Mesodermal cell (in vitro differentiated cells): ENCODE measurements at regions not wholly inside any gene's neighbourhood (a gene's known extent, or its start where the extent isn't known, plus 50 kb on each side); places are given as distances from the start of the nearest gene placed in this dataset.
A peak's percentile ranks its signal among the peaks of the same experiment; 100 is the strongest.

ENCODE experiments used
- H3K27ac ChIP-seq: 2 replicates; pipeline ENCODE4 v1.7.0; 2013; ENCODE audit warnings: mild to moderate bottlenecking, low read depth, low read length, moderate library complexity; ENCODE audit not compliant: severe bottlenecking
- H3K36me3 ChIP-seq: 2 replicates; pipeline ENCODE4 v1.7.1; 2013; ENCODE audit warnings: mild to moderate bottlenecking, low read length, moderate library complexity; ENCODE audit not compliant: control insufficient read depth, insufficient read depth
- H3K4me1 ChIP-seq: one replicate; pipeline ENCODE4 v1.7.1; 2013; ENCODE audit warnings: mild to moderate bottlenecking, low read length; ENCODE audit not compliant: insufficient read depth, control insufficient read depth, poor library complexity, severe bottlenecking
- H3K4me3 ChIP-seq: 2 replicates; pipeline ENCODE4 v1.7.0; 2013; ENCODE audit warnings: low read length, control low read depth, mild to moderate bottlenecking; ENCODE audit not compliant: insufficient read depth, poor library complexity, severe bottlenecking; ENCODE audit errors: extremely low read depth
- H3K9me3 ChIP-seq: 2 replicates; pipeline ENCODE4 v1.7.1; 2013; ENCODE audit warnings: mild to moderate bottlenecking, low read length, moderate library complexity; ENCODE audit not compliant: control insufficient read depth
- WGBS, 2 experiments: methylation state at CpG; one replicate each; pipeline ENCODE4 v1.1.5; 2013; ENCODE audit warnings: missing lambda C conversion rate in 2 of 2; ENCODE audit not compliant: insufficient coverage in 2 of 2; 5-methylcytosine and 5-hydroxymethylcytosine counted together

- no peaks in the 10 kb centered on the region for H3K9me3 ChIP-seq
- H3K36me3 ChIP-seq: no peaks in the 10 kb centered on the region
- H3K4me3 ChIP-seq: no peak overlapping the region
- H3K27ac ChIP-seq: no peak overlapping the region
- peaks cover 17% of the 10 kb centered on the region for H3K4me1 ChIP-seq
- 92 to 96% methylated on average over 5 to 7 of the region's 10 CpGs for WGBS, 2 experiments
These were observed 76.9 kb upstream of the YWHAQ start for GRCh38 chr2:9707611-9708160.

DNA sequence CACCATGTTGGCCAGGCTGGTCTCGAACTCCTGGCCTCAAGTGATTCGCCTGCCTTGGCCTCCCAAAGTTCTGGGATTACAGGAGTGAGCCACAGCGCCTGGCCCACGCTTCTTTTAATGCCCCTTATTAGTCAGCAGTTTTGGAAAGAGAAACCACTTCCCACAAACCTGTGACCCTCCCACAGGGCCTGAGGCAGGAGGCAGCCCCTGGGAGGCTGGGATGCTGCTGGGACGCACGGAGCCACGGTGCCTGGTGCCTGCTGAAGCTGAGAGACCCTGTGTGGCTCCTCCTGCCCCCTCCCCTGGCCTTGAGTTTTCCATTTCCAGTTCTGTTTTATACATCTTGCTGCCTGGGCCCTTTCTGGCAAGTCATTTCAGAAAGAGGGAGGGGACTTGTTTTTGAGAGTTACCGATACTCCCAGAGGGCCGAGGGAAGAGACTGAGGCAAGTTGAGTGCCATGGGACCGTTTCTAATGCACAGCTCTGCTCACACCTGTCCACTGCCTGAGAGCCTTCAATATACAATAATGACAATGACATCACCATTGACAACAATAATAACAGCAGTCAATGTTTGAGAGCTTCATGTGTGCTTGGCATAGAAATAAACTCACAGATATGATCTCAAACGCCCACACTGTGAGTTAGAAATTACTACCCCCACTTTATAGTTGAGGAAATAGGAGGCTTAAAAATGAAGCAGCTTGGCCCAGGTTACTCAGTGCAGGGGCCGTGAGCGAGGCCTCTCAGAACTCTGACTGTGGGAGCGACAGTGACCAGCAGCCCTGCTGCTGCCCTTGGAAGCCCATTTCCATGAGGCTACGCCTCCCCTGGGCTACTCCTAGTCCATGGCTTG, 78.1 kb upstream of the YWHAQ start:
- H3K4me3 ChIP-seq: no peak overlapping the region
- H3K36me3 ChIP-seq: no peaks in the 10 kb centered on the region
- WGBS, 2 experiments: 94 to 100% methylated on average over 8 to 10 of the region's 15 CpGs
- no peak overlapping the region for H3K27ac ChIP-seq
- no peaks in the 10 kb centered on the region for H3K9me3 ChIP-seq
- peaks cover 9% of the 10 kb centered on the region for H3K4me1 ChIP-seq

- Histone ChIP-seq H3K4me1 (peaks cover 6% of the 10 kb centered on the region), H3K9me3 (no peaks in the 10 kb centered on the region), H3K27ac (no peak overlapping the region), H3K36me3 (no peaks in the 10 kb centered on the region), H3K4me3 (no peak overlapping the region)
- WGBS, 2 experiments: 89 to 98% methylated on average over 4 to 10 of the region's 11 CpGs
These were observed 78.9 kb upstream of the YWHAQ start for GRCh38 chr2:9709539-9710285.

DNA sequence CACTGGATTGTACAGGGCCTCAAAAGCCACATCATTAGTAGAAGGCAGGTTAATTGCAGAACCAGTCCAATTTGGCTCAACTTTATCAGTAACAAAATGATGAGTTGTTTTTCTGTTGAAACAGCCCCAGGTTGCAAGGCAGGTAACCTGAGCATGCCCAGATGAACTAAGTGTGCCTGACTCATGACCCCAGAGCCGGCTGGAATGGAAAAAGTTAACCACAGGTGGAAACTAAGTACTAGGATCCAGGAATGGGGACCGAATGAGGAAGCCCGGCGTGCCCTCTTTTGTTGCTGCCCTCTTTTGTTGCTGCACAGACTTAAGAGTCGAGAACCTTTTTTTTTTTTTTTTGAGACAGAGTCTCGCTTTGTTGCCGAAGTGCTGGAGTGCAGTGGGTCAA, 79.5 kb upstream of the YWHAQ start:
- H3K36me3 ChIP-seq: no peaks in the 10 kb centered on the region
- H3K9me3 ChIP-seq: no peaks in the 10 kb centered on the region
- peaks cover 10% of the 10 kb centered on the region for H3K4me1 ChIP-seq
- no peak overlapping the region for H3K27ac ChIP-seq
- H3K4me3 ChIP-seq: no peak overlapping the region
- WGBS, 2 experiments: 89 to 94% methylated on average over 4 to 7 of the region's 7 CpGs

DNA sequence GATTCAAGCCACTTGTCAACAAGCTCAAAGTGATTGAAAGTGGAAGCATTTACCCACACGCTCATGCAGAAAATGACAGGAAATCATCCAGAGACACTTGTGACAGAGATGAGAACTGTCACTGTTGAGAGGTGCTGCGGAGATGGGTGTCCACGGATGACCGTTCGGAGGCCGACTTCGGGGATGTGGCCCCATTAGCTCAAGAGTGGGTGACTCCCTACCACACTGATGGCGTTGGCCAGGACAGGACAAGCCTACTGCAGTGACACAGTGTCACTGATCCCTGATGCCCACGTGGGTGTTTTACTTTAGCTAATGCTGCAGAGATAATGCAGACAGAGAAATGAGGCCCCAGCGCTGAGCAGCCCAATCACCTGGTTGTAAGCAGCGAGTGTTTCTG, 81.5 kb upstream of the YWHAQ start:
- no peak overlapping the region for H3K27ac ChIP-seq
- no peaks in the 10 kb centered on the region for H3K36me3 ChIP-seq
- WGBS, 2 experiments: 92 to 97% methylated on average over 11 of the region's 11 CpGs
- no peaks in the 10 kb centered on the region for H3K9me3 ChIP-seq
- H3K4me1 ChIP-seq: peaks cover 11% of the 10 kb centered on the region
- no peak overlapping the region for H3K4me3 ChIP-seq

DNA sequence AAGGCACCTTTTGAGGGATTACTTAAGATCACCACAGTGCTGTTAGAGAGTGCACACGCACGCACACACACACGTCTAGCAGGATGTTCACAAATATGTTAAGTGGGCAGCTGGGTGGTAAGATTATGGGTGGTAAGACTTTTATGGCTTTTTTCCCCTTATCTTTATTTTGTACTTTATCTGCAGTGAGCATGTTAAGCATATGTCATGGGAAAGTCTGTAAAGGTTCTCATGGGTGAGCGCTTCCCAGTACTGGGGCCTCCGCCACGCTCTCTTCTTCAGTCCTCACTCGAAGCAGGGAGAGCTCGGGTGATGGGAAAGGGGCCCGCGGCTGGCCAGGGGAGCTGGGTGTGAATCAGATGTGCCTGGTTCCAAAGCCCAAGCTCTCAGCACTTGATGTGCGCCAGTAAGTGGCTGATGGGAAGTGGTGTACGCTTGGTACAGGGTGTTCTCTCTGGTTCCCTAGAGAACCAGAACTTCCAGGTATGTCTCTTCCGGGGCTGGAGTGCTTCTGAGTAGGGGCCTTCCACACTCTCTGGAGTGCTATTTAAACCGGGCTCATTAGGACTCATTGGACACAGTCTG, 83.9 kb upstream of the YWHAQ start:
- no peaks in the 10 kb centered on the region for H3K9me3 ChIP-seq
- peaks cover 11% of the 10 kb centered on the region for H3K4me1 ChIP-seq
- peak overlapping the region; percentile 69 for H3K27ac ChIP-seq
- no peak overlapping the region for H3K4me3 ChIP-seq
- no peaks in the 10 kb centered on the region for H3K36me3 ChIP-seq
- WGBS, 2 experiments: 92 to 94% methylated on average over 10 to 13 of the region's 14 CpGs

DNA sequence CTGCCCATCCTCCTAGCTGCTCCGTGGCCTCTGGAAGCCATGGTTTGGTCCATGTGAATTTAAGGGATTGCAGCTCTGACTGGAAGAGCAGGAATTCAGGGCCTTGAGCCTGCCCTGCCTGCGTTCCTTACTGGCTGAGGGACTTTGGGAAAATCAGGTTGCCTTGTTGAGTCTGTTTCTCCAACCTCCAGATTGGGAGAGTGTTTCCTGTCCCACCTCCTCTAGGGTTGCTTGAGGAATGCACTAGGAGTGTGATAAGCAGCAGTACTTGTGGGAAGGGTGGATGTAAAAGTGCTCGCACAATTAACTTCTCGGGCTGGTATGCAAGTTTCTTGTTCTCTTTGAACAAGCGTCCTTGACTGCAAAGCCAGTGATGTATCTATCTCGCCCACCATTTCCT, 84.4 kb upstream of the YWHAQ start:
- 80 to 85% methylated on average over 4 to 5 of the region's 6 CpGs for WGBS, 2 experiments
- H3K27ac ChIP-seq: peak overlapping the region; percentile 69
- H3K36me3 ChIP-seq: no peaks in the 10 kb centered on the region
- H3K9me3 ChIP-seq: no peaks in the 10 kb centered on the region
- H3K4me1 ChIP-seq: peaks cover 11% of the 10 kb centered on the region
- no peak overlapping the region for H3K4me3 ChIP-seq

DNA sequence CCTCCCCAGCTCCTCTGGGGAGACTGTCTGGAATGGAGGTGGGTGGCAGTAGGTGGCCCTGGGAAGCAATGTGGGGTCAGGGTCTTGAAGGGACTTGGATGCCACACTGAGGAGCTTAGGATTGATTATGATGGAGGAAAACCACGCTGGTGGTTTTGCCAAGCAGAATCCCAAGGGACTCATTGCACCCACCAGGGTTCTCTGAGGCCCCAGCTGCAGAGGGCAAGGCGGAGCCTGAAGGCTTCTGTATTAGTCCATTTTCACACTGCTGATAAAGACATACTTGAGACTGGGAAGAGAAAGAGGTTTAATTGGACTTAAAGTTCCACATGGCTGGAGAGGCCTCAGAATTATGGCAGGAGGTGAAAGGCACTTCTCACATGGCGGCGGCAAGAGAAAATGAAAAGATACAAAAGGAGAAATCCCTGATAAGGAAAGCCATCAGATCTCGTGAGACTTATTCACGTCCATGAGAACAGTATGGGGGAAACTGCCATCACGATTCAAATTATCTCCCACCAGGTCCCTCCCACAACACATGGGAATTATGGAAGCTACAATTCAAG, 87.2 kb upstream of the YWHAQ start:
- Histone ChIP-seq H3K4me1 (peaks cover 11% of the 10 kb centered on the region), H3K4me3 (no peak overlapping the region), H3K9me3 (no peaks in the 10 kb centered on the region), H3K27ac (no peak overlapping the region), H3K36me3 (no peaks in the 10 kb centered on the region)
- 94 to 98% methylated on average over 4 of the region's 7 CpGs for WGBS, 2 experiments

DNA sequence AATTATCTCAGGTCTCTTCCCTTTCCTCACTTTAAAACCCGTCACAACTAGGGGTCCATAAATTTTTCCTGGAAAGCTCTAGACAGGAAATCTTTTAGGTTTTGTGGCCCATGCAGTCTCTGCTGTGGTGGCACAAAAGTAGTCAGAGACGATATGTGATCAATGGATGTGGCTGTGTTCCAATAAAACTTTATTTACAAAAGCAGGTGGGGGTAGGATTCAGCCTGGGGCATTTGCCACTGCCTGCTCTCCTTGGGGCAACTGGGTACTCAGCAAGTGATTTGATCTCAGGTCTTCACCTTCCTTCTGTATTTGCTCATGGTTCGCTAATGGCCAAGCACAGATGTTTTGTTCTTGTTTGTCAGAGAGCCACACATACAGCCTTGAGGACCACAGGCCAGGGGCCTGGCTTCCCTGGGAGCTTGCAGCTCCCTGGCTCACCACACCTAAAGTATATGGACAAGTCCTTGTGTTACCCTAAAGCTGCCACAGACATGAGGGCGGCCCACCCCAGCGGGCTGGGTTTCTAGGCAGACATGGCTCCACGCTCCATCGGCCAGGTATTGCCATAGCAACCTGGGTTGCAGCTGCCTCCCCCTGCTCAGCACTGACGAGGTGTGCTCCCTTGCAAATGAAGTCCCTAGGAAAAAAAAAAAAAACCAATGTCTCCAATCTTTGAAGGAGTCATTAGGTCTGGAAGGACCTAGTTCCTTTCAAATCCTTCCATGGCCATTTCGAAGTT, 89.7 kb upstream of the YWHAQ start:
- H3K27ac ChIP-seq: no peak overlapping the region
- H3K4me3 ChIP-seq: no peak overlapping the region

GRCh38 chr2:9721344-9721743, 90.5 kb upstream of the YWHAQ start:
- H3K27ac ChIP-seq: no peak overlapping the region
- H3K36me3 ChIP-seq: no peaks in the 10 kb centered on the region
- no peak overlapping the region for H3K4me3 ChIP-seq
- WGBS, 2 experiments: 89% methylated on average over 7 of the region's 7 CpGs
- no peaks in the 10 kb centered on the region for H3K4me1 ChIP-seq
- H3K9me3 ChIP-seq: no peaks in the 10 kb centered on the region

More for the DNA sequence above, 89.7 kb upstream of the YWHAQ start:
- 70 to 95% methylated on average over 5 to 6 of the region's 9 CpGs for WGBS, 2 experiments
- Histone ChIP-seq H3K36me3 (no peaks in the 10 kb centered on the region), H3K4me1 (no peaks in the 10 kb centered on the region), H3K9me3 (no peaks in the 10 kb centered on the region)
